ENCODE measurements at regions not wholly inside any gene's neighbourhood (a gene's known extent, or its start where the extent isn't known, plus 50 kb on each side); places are given as distances from the start of the nearest gene placed in this dataset.
A peak's percentile ranks its signal among the peaks of the same experiment; 100 is the strongest.

- DNase-seq (ENCODE audit: low spot score): peak; percentile 62
- Mint-ChIP-seq H3K4me1 (ENCODE audit: low read depth) (peaks cover 41% of the 10 kb centered on the region), H3K27me3 (ENCODE audit: low read depth) (no peaks in the 10 kb centered on the region), H3K4me3 (ENCODE audit: unreplicated experiment) (no peak overlapping the region), H3K36me3 (ENCODE audit: low read depth) (no peaks in the 10 kb centered on the region), H3K27ac (ENCODE audit: unreplicated experiment) (no peak overlapping the region), H3K9me3 (ENCODE audit: low read depth) (no peaks in the 10 kb centered on the region)
- no peak for TF ChIP-seq CTCF (IDR thresholded peaks at IDR 0.05)
Measured at GRCh38 chr11:119790476-119790875, 61.5 kb upstream of the NECTIN1 start.

GRCh38 chr11:119789766-119790407 is 60.9 kb upstream of the NECTIN1 start:
- H3K27me3 Mint-ChIP-seq (ENCODE audit: low read depth): no peaks in the 10 kb centered on the region
- H3K36me3 Mint-ChIP-seq (ENCODE audit: low read depth): no peaks in the 10 kb centered on the region
- peak; percentile 62 for DNase-seq (ENCODE audit: low spot score)
- H3K4me3 Mint-ChIP-seq (ENCODE audit: unreplicated experiment): no peak overlapping the region
- no peak overlapping the region for H3K27ac Mint-ChIP-seq (ENCODE audit: unreplicated experiment)
- no peaks in the 10 kb centered on the region for H3K9me3 Mint-ChIP-seq (ENCODE audit: low read depth)
- H3K4me1 Mint-ChIP-seq (ENCODE audit: low read depth): peaks cover 35% of the 10 kb centered on the region
- no peak for TF ChIP-seq CTCF (IDR thresholded peaks at IDR 0.05)

- Mint-ChIP-seq H3K36me3 (ENCODE audit: low read depth) (no peaks in the 10 kb centered on the region), H3K27me3 (ENCODE audit: low read depth) (no peaks in the 10 kb centered on the region), H3K4me1 (ENCODE audit: low read depth) (peaks cover 30% of the 10 kb centered on the region), H3K4me3 (ENCODE audit: unreplicated experiment) (no peak overlapping the region), H3K9me3 (ENCODE audit: low read depth) (no peaks in the 10 kb centered on the region), H3K27ac (ENCODE audit: unreplicated experiment) (no peak overlapping the region)
- TF ChIP-seq CTCF (IDR thresholded peaks at IDR 0.05): no peak
- DNase-seq (ENCODE audit: low spot score): peak; percentile 86
Measured at GRCh38 chr11:119788911-119789560, 60.0 kb upstream of the NECTIN1 start.

GRCh38 chr11:119788096-119788883 is 59.3 kb upstream of the NECTIN1 start:
- H3K9me3 Mint-ChIP-seq (ENCODE audit: low read depth): no peaks in the 10 kb centered on the region
- H3K4me1 Mint-ChIP-seq (ENCODE audit: low read depth): peaks cover 26% of the 10 kb centered on the region
- no peak overlapping the region for H3K27ac Mint-ChIP-seq (ENCODE audit: unreplicated experiment)
- peak; percentile 77 for DNase-seq (ENCODE audit: low spot score)
- no peak overlapping the region for H3K4me3 Mint-ChIP-seq (ENCODE audit: unreplicated experiment)
- TF ChIP-seq CTCF (IDR thresholded peaks at IDR 0.05): no peak
- no peaks in the 10 kb centered on the region for H3K36me3 Mint-ChIP-seq (ENCODE audit: low read depth)
- H3K27me3 Mint-ChIP-seq (ENCODE audit: low read depth): no peaks in the 10 kb centered on the region

GRCh38 chr11:119787074-119787461 is 58.1 kb upstream of the NECTIN1 start:
- Mint-ChIP-seq H3K27me3 (ENCODE audit: low read depth) (no peaks in the 10 kb centered on the region), H3K9me3 (ENCODE audit: low read depth) (no peaks in the 10 kb centered on the region), H3K27ac (ENCODE audit: unreplicated experiment) (no peak overlapping the region), H3K36me3 (ENCODE audit: low read depth) (no peaks in the 10 kb centered on the region), H3K4me3 (ENCODE audit: unreplicated experiment) (no peak overlapping the region), H3K4me1 (ENCODE audit: low read depth) (peaks cover 24% of the 10 kb centered on the region)
- DNase-seq (ENCODE audit: low spot score): peak; percentile 77
- TF ChIP-seq CTCF (IDR thresholded peaks at IDR 0.05): no peak

Data from chondrocyte (in vitro differentiated cells).